Mucosa of descending colon (tissue), 3 donors: ENCODE measurements at regions not wholly inside any gene's neighbourhood (a gene's known extent, or its start where the extent isn't known, plus 50 kb on each side); places are given as distances from the start of the nearest gene placed in this dataset.

Experiments used
- ATAC-seq: fragments of 200-7000 bp; cut with Tn5 transposase; one replicate; pipeline ENCODE4 v1.9.1; 2020; ENCODE audit warnings: mild to moderate bottlenecking, moderate library complexity
- DNase-seq, 3 donors: peaks; one replicate each; pipeline ENCODE4 v3.0.0-alpha.2; 2020
- H3K36me3 ChIP-seq: fragments of 200-600 bp; one replicate; pipeline ENCODE4 v1.8.0; 2021; ENCODE audit warnings: low read depth, mild to moderate bottlenecking
- H3K4me1 ChIP-seq: fragments of 200-600 bp; one replicate; pipeline ENCODE4 v1.8.0; 2021; ENCODE audit warnings: low read depth, mild to moderate bottlenecking
- H3K4me3 ChIP-seq: fragments of 200-600 bp; one replicate; pipeline ENCODE4 v1.8.0; 2021; ENCODE audit warnings: mild to moderate bottlenecking
- H3K9me3 ChIP-seq: fragments of 200-600 bp; one replicate; pipeline ENCODE4 v1.8.0; 2021; ENCODE audit warnings: mild to moderate bottlenecking
- intact Hi-C, 2 donors: fragments of 100-400 bp; cut with DNase I in 1 of 2; cut with micrococcal nuclease in 1 of 2; formaldehyde crosslinking; loops; one replicate each; pipeline versions ENCODE4 v1.11.0 to v1.11.1; 2022; cut with DNase I, micrococcal nuclease
- TF ChIP-seq, protein P1 (sequence below): fragments of 200-600 bp; IDR thresholded peaks from one replicate; pipeline ENCODE4 v1.8.0; 2022; ENCODE audit warnings: antibody characterized with exemption, mild to moderate bottlenecking
- donor health status: DM: no; HTN: no; CAD: no; lungs with moderate emphysema.
- donor health status: DM: no; HTN: no; CAD: no.
- donor health status: DM: no; HTN: yes; CAD: no.

GRCh38 chr14:45907782-45908181 is 654.8 kb upstream of the MIS18BP1 start:
- no peak for ATAC-seq
- TF ChIP-seq, protein P1, sequence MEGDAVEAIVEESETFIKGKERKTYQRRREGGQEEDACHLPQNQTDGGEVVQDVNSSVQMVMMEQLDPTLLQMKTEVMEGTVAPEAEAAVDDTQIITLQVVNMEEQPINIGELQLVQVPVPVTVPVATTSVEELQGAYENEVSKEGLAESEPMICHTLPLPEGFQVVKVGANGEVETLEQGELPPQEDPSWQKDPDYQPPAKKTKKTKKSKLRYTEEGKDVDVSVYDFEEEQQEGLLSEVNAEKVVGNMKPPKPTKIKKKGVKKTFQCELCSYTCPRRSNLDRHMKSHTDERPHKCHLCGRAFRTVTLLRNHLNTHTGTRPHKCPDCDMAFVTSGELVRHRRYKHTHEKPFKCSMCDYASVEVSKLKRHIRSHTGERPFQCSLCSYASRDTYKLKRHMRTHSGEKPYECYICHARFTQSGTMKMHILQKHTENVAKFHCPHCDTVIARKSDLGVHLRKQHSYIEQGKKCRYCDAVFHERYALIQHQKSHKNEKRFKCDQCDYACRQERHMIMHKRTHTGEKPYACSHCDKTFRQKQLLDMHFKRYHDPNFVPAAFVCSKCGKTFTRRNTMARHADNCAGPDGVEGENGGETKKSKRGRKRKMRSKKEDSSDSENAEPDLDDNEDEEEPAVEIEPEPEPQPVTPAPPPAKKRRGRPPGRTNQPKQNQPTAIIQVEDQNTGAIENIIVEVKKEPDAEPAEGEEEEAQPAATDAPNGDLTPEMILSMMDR, result no peak

DNA sequence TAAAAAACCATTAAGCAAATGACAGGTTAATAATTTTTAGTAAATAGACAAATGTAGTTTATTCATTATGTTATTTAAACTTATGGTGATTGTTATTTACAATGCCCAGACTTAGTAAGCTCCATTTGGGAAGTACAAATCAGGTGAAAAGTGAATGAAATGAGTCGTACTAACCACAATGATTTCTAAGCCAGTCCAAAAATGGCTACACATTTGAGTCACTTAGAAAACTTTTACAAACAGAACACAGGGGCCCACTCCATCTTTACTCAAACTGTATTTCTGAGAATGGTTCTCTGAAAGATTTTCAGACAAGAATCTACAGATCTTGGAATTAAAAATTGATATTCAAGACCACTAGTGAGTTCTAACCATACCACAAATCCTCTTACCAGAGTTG is 653.3 kb upstream of the MIS18BP1 start:
- intact Hi-C loops, result no loop called here
- TF ChIP-seq, protein P1, result no peak
- H3K4me3 ChIP-seq, result no peak overlapping the region
- H3K36me3 ChIP-seq, result no peaks in the 10 kb centered on the region
- ATAC-seq (no peak), DNase-seq (no peak)
- H3K4me1 ChIP-seq, result no peaks in the 10 kb centered on the region
- no peaks in the 10 kb centered on the region for H3K9me3 ChIP-seq

More at GRCh38 chr14:45907782-45908181, 654.8 kb upstream of the MIS18BP1 start:
- no peak for DNase-seq
- no peak overlapping the region for H3K4me3 ChIP-seq
- intact Hi-C loops, result no loop called here
- no peaks in the 10 kb centered on the region for H3K36me3 ChIP-seq
- no peaks in the 10 kb centered on the region for H3K9me3 ChIP-seq
- H3K4me1 ChIP-seq, result no peaks in the 10 kb centered on the region

GRCh38 chr14:45905672-45906071 is 652.7 kb upstream of the MIS18BP1 start:
- DNase-seq, result no peak
- no peaks in the 10 kb centered on the region for H3K4me1 ChIP-seq
- no peaks in the 10 kb centered on the region for H3K36me3 ChIP-seq
- no peak for ATAC-seq
- H3K9me3 ChIP-seq, result no peaks in the 10 kb centered on the region
- H3K4me3 ChIP-seq, result no peak overlapping the region
- TF ChIP-seq, protein P1, result no peak
- intact Hi-C loops, result no loop called here

DNA sequence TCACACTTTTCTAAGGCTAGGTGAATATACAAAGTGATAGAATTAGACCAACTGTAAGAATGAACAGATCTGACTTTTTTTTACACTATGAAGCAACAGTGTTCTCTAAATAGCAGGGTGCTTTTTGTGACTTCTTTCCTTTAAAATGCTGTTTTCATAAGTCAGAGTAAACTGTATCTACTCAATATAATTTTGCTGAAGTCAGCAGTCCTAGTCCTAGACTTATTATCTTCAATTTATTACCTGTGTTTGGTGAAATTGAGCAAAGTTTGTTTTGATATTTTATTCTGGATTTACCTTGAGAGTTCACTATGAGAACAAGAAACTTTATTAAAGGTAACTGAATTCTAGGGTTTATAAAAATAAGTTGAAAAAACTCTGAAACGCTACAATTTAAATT is 651.3 kb upstream of the MIS18BP1 start:
- Histone ChIP-seq H3K4me1 (no peaks in the 10 kb centered on the region), H3K9me3 (no peaks in the 10 kb centered on the region), H3K36me3 (no peaks in the 10 kb centered on the region), H3K4me3 (no peak overlapping the region)
- TF ChIP-seq, protein P1, result no peak
- ATAC-seq (no peak), DNase-seq (no peak)
- intact Hi-C loops, result no loop called here

DNA sequence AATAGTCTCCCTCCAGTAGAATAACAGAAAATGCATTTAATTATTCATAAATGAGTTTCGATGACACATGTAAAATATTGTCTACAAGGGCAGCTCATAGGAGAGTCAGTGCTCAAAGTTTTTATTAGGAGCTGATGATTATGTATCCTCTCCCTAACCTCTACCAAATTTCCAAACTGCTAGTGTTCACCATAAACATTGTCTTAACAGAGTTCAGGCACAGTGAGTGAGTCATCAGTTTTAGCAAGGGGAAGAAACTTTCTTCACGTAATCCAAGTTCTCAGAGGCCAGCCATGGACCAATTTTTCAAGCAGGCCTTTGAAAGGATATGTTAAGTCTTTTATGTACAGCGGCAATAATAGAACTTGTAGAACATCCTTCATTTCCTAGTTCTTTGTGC is 649.2 kb upstream of the MIS18BP1 start:
- no peak for DNase-seq
- no peak for ATAC-seq
- Histone ChIP-seq H3K9me3 (no peaks in the 10 kb centered on the region), H3K4me1 (no peaks in the 10 kb centered on the region), H3K36me3 (no peaks in the 10 kb centered on the region), H3K4me3 (no peak overlapping the region)
- intact Hi-C loops, result no loop called here
- TF ChIP-seq, protein P1, result no peak

DNA sequence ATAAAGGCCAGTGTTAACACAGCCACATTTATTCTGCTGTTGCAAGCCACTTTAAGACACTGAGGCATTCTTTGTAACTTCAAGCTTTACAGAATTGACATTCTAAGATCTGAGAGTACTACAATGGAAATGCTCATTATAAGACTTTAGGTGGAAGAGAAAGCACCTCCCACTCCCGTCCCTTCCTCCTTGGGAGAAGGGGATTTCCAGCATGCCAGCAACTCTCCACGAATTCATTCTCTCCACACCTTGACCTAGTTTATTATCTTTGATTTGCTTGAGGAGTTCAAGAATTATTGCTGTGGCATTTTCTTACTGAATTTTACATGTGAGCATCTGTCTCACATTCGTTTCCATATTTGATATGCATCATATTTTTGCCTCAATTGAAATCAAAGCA is 644.4 kb upstream of the MIS18BP1 start:
- no peak overlapping the region for H3K4me3 ChIP-seq
- intact Hi-C loops, result no loop called here
- ATAC-seq (peak; percentile 28), DNase-seq (no peak)
- TF ChIP-seq, protein P1, result no peak
- peaks cover 4% of the 10 kb centered on the region for H3K4me1 ChIP-seq
- no peaks in the 10 kb centered on the region for H3K9me3 ChIP-seq
- H3K36me3 ChIP-seq, result no peaks in the 10 kb centered on the region
